Peyer's patch (tissue), 4 donors: ENCODE measurements at regions not wholly inside any gene's neighbourhood (a gene's known extent, or its start where the extent isn't known, plus 50 kb on each side); places are given as distances from the start of the nearest gene placed in this dataset.
"Not testable (repeated sequence)": the region's sequence is repeated elsewhere in the genome, so short reads cannot be mapped to it uniquely, and the experiment has no call there.

ENCODE experiments used
- DNase-seq, 3 donors: peaks; one replicate each; pipeline ENCODE4 v3.0.0-alpha.2; 2017 to 2019
- H3K27ac ChIP-seq, 4 donors: fragments of 200-600 bp; sonication (generic); one replicate each; pipeline ENCODE4 v1.5.1; 2016 to 2019
- H3K27me3 ChIP-seq, 2 donors: fragments of 200-600 bp; sonication (generic); one replicate each; pipeline ENCODE4 v1.5.1; 2019
- H3K36me3 ChIP-seq, 3 donors: fragments of 200-600 bp; sonication (generic); one replicate each; pipeline ENCODE4 v1.5.1; 2016 to 2019
- H3K4me1 ChIP-seq, 4 donors: fragments of 200-600 bp; sonication (generic); one replicate each; pipeline ENCODE4 v1.5.1; 2016 to 2019
- H3K4me3 ChIP-seq, 4 donors: fragments of 200-600 bp; sonication (generic); 1 replicate in 3 of 4; 2 replicates in 1 of 4; pipeline ENCODE4 v1.5.1; 2016 to 2019; ENCODE audit warnings: mild to moderate bottlenecking in 1 of 4
- H3K9me3 ChIP-seq, 4 donors: fragments of 200-600 bp; sonication (generic); one replicate each; pipeline ENCODE4 v1.5.1; 2016 to 2019; ENCODE audit warnings: mild to moderate bottlenecking in 1 of 4
- CTCF ChIP-seq, 6 experiments: fragments of 450-650 bp in 4 of 6; fragments of 200-600 bp in 2 of 6; sonication (generic) in 1 of 6; IDR thresholded peaks; one replicate each; pipeline ENCODE4 v1.5.1; 2017 to 2019; ENCODE audit warnings: antibody characterized with exemption in 6 of 6, mild to moderate bottlenecking in 3 of 6, moderate library complexity in 1 of 6
- POLR2A ChIP-seq, 2 donors: fragments of 450-650 bp; IDR thresholded peaks; one replicate each; pipeline ENCODE4 v1.5.1; 2017; ENCODE audit warnings: antibody characterized with exemption in 2 of 2, mild to moderate bottlenecking in 2 of 2, moderate library complexity in 2 of 2

GRCh38 chr7:109638321-109638720 lies 1068.6 kb downstream of the DNAJB9 start:
- DNase-seq: no peak
- TF ChIP-seq CTCF (IDR thresholded peaks at IDR 0.05) (no peak), POLR2A (IDR thresholded peaks at IDR 0.05) (no peak)
- Histone ChIP-seq H3K4me1 (no peaks in the 10 kb centered on the region), H3K4me3 (no peak overlapping the region), H3K27me3 (no peaks in the 10 kb centered on the region), H3K27ac (no peak overlapping the region), H3K36me3 (no peaks in the 10 kb centered on the region), H3K9me3 (no peaks in the 10 kb centered on the region)

GRCh38 chr7:109639561-109639960 lies 1069.9 kb downstream of the DNAJB9 start:
- TF ChIP-seq CTCF (IDR thresholded peaks at IDR 0.05): no peak
- DNase-seq: no peak
- H3K36me3 ChIP-seq: no peaks in the 10 kb centered on the region
- no peak overlapping the region for H3K27ac ChIP-seq
- no peaks in the 10 kb centered on the region for H3K9me3 ChIP-seq
- H3K4me3 ChIP-seq: no peak overlapping the region
- no peaks in the 10 kb centered on the region for H3K27me3 ChIP-seq
- no peaks in the 10 kb centered on the region for H3K4me1 ChIP-seq

GRCh38 chr7:109641445-109641844 lies 1071.8 kb downstream of the DNAJB9 start:
- H3K36me3 ChIP-seq: no peaks in the 10 kb centered on the region
- H3K9me3 ChIP-seq: no peaks in the 10 kb centered on the region
- H3K27ac ChIP-seq: no peak overlapping the region
- no peak for TF ChIP-seq CTCF (IDR thresholded peaks at IDR 0.05)
- TF ChIP-seq POLR2A (IDR thresholded peaks at IDR 0.05): no peak
- no peak overlapping the region for H3K4me3 ChIP-seq
- no peaks in the 10 kb centered on the region for H3K27me3 ChIP-seq
- no peaks in the 10 kb centered on the region for H3K4me1 ChIP-seq
- no peak for DNase-seq

- no peaks in the 10 kb centered on the region for H3K36me3 ChIP-seq
- H3K9me3 ChIP-seq: no peaks in the 10 kb centered on the region
- no peak for DNase-seq
- TF ChIP-seq POLR2A (IDR thresholded peaks at IDR 0.05) (no peak), CTCF (IDR thresholded peaks at IDR 0.05) (no peak)
- no peak overlapping the region for H3K27ac ChIP-seq
- H3K4me1 ChIP-seq: no peaks in the 10 kb centered on the region
- H3K4me3 ChIP-seq: no peak overlapping the region
- no peaks in the 10 kb centered on the region for H3K27me3 ChIP-seq
These were observed 1076.5 kb downstream of the DNAJB9 start for GRCh38 chr7:109646124-109646523.

GRCh38 chr7:109646594-109646993 lies 1076.9 kb downstream of the DNAJB9 start:
- H3K27ac ChIP-seq, H3K9me3 ChIP-seq, DNase-seq, H3K36me3 ChIP-seq, H3K27me3 ChIP-seq, H3K4me1 ChIP-seq, H3K4me3 ChIP-seq: not testable (repeated sequence)

- not testable (repeated sequence) for H3K9me3 ChIP-seq, H3K27me3 ChIP-seq, H3K36me3 ChIP-seq, H3K27ac ChIP-seq, DNase-seq, H3K4me1 ChIP-seq, H3K4me3 ChIP-seq
These were observed 1077.6 kb downstream of the DNAJB9 start for GRCh38 chr7:109647263-109647662.

GRCh38 chr7:109659261-109659660 lies 1089.6 kb downstream of the DNAJB9 start:
- no peaks in the 10 kb centered on the region for H3K4me1 ChIP-seq
- H3K9me3 ChIP-seq: no peaks in the 10 kb centered on the region
- H3K4me3 ChIP-seq: no peak overlapping the region
- no peak overlapping the region for H3K27ac ChIP-seq
- H3K36me3 ChIP-seq: no peaks in the 10 kb centered on the region
- no peak for DNase-seq
- TF ChIP-seq POLR2A (IDR thresholded peaks at IDR 0.05) (no peak), CTCF (IDR thresholded peaks at IDR 0.05) (no peak)
- H3K27me3 ChIP-seq: no peaks in the 10 kb centered on the region
